HEK293T (cell line): ENCODE measurements at regions not wholly inside any gene's neighbourhood (a gene's known extent, or its start where the extent isn't known, plus 50 kb on each side); places are given as distances from the start of the nearest gene placed in this dataset.

Source experiments
- BHLHE40 ChIP-seq: fragments of 450-650 bp; IDR thresholded peaks from 2 replicates; pipeline ENCODE4 v1.6.1; 2016; ENCODE audit warnings: mild to moderate bottlenecking, moderate library complexity, borderline replicate concordance
- FOXK2 ChIP-seq: fragments of 450-650 bp; IDR thresholded peaks from 2 replicates; pipeline ENCODE4 v1.6.1; 2016; ENCODE audit warnings: mild to moderate bottlenecking
- LEF1 ChIP-seq: fragments of 450-650 bp; IDR thresholded peaks from 2 replicates; pipeline ENCODE4 v1.6.1; 2017; ENCODE audit warnings: mild to moderate bottlenecking, borderline replicate concordance
- NFRKB ChIP-seq: fragments of 450-650 bp; IDR thresholded peaks from 2 replicates; pipeline ENCODE4 v1.6.1; 2016; ENCODE audit warnings: mild to moderate bottlenecking, moderate library complexity
- SUZ12 ChIP-seq: fragments of 450-650 bp; IDR thresholded peaks from 2 replicates; pipeline ENCODE4 v1.6.1; 2016; ENCODE audit warnings: mild to moderate bottlenecking
- TARDBP ChIP-seq: fragments of 450-650 bp; IDR thresholded peaks from 2 replicates; pipeline ENCODE4 v1.6.1; 2016
- ZNF384 ChIP-seq: fragments of 450-650 bp; IDR thresholded peaks from 2 replicates; pipeline ENCODE4 v1.6.1; 2016

- TF ChIP-seq FOXK2 (no peak), ZNF384 (no peak), SUZ12 (no peak), NFRKB (no peak), LEF1 (no peak), BHLHE40 (no peak), TARDBP (no peak)
Observed at GRCh38 chr5:68389618-68390017, 174.1 kb downstream of the PIK3R1 start.
